DMS153 treated with DMSO at 0.1 percent for 48 hours (cell line): ENCODE measurements at regions not wholly inside any gene's neighbourhood (a gene's known extent, or its start where the extent isn't known, plus 50 kb on each side); places are given as distances from the start of the nearest gene placed in this dataset.

Source experiments
- DNase-seq: peaks from one replicate; lab custom pipeline; 2025; ENCODE audit not compliant: unreplicated experiment; lab: John Stamatoyannopoulos, UW

GRCh38 chr1:239268941-239269340 lies 117.4 kb upstream of the CHRM3 start:
- no peak for DNase-seq

GRCh38 chr1:239268007-239268406 lies 118.4 kb upstream of the CHRM3 start:
- no peak for DNase-seq

DNA sequence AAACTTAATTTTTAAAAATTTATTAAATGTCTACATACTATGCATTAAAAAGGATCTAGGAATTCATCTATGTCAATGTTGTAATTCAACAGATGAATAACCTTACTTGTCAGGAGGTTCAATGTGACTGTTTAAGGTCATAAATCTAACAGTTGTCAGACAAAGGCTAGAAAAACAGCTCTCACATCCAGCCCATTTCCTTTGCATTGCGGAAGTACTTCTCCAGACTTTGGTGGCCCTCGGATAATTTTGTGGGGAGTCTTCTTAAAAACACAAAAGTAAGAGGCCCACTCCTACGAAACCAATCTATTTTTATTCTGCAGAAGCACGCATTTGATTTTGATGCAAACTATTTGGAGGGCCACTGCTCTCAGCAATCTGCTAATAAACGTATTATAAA lies 122.6 kb upstream of the CHRM3 start:
- DNase-seq = no peak

DNA sequence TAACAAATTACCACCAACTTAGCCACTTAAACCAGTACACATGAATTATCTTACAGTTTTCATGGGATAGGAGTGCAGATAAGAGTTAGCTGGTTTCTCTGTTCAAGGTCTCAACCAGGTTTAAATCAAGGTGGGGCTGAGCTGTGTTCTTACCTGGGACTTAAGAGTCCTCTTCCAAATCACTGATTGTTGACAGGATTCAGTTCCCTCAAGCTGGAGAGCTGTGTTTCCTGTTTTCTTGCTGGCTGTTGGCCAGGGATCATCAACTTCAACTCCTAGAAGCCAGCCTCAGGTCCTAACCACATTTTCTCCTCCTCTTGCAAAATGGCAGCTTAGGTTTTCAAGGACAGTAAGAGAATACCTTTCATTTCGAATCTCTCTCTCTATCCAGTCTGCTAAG lies 123.8 kb upstream of the CHRM3 start:
- no peak for DNase-seq

DNA sequence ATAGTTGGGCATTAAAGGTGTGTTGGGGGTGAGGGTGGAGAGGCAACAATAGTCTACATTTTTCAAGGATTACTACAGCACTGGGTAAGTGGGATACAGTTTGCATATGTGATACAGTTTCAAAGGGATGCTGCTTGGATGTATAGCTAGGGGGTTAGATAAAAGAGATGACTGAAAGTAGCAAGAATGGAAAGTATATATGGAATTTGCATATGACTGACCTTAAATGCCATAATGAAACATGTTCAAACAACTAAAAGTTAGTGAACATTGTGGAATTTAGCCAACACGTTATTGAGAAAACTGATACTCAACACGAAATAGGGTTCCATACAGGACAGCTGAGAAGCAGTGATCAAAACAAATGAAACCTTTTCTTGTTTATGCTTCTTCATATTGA lies 124.8 kb upstream of the CHRM3 start:
- DNase-seq = no peak

DNA sequence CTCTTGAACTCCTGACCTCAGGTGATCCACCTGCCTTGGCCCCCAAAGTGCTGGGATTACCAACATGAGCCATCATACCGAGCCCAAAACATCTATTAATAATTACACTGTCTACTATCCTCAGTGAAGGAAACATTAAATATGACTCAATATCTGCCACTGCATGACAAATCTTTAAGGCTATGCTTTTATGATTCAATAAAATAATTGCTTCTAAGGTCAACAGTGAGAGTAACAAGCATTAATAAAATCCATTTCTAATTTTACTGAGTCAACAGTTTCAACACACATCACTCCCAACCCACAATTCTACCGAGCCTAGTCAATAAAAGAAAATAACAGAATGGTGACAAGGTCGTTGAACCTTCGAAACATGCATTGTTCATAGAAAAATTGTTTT lies 125.5 kb upstream of the CHRM3 start:
- no peak for DNase-seq

DNA sequence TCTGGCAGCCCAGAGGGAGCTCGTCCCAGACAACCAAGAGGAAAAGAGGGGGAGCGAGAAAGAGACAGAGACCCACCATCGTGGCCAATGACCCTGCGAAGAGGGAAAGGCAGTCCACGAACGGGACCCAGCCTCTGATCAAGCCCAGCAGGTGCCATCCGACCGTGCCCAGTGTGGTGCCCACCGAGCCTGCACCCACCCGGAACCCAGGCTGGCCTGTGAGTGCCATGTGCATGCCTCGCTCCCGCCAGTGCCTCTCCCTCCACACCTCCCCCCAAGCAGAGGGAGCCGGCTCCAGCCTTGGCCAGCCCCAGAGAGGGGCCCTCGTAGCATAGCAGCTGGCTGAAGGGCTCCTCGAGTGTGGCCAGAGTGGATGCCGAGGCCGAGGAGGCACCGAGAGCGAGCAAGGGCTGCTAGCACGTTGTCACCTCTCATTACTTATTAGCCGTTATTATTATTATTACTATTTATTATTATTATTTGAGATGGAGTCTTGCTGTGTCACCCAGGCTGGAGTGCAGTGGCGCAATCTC lies 130.7 kb upstream of the CHRM3 start:
- no peak for DNase-seq

- no peak for DNase-seq
Observed at GRCh38 chr1:239254999-239255398, 131.4 kb upstream of the CHRM3 start.

DNA sequence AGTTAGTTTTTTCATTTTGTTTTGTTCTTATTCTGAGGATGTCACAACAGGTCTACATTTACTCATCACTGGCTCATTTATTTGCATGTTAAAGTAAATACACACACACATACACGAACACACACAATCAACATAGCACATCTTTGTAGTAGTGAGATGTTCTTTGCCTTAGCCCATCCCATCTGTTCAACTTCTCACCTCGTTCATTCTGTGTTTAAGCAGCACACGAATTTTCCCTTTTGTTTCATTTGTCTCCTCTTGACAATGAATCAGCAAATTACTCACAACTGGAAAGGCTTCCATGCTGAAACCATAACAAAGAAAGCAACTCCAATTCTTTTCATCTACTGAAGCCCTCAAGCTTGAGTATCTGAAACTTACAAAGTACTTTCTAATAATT lies 133.3 kb upstream of the CHRM3 start:
- DNase-seq = no peak

DNA sequence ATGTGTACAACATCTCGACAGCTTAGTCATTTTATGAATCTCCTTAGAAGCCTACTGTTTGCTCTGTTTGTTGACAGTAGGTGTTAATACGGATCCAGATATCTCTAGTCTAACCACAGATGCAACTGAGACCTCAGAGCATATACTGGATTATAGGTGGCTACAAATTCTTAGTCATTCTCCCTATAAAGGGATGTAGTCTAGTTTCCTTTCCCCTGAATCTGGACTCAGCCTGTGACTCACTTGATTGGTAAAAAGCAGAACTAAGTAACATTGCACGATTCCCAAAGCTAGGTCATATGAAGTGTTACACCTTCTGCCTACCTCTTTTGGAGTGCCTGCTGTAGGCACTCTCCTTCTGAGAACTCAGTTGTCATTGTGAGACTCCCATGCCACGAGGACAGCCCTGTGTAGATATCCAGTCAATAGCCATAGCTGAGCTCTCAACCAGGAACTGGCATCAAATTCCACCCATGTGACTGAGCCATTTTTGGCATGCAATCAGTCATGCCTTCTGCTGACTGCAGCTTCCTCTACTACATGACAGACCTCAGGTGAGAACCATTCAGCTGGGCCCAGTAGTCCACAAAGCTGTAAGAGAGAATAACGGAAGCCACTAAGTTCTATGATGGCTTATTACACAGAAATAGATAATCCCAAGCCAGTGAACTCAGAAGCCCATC lies 135.9 kb upstream of the CHRM3 start:
- DNase-seq = no peak

DNA sequence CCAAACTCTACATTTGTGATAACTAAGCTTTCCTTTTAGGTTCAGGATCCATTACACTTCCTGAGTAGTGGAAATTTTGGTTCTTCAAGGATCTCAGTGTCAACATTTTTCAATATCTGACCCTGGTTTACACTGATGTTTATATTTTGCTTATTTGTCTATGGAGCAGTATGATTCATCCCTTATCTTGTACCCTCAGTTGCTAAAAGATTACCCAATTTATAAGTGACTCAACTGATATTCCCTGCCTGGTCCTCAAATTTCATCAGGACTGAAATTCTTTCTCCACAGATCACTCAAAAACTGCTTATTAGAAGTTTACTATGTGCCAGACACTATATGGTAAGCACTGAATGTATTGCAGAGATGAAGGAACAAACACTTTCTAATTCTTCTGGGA lies 139.1 kb upstream of the CHRM3 start:
- DNase-seq = no peak

GRCh38 chr1:239244084-239244483 lies 142.3 kb upstream of the CHRM3 start:
- DNase-seq = no peak

DNA sequence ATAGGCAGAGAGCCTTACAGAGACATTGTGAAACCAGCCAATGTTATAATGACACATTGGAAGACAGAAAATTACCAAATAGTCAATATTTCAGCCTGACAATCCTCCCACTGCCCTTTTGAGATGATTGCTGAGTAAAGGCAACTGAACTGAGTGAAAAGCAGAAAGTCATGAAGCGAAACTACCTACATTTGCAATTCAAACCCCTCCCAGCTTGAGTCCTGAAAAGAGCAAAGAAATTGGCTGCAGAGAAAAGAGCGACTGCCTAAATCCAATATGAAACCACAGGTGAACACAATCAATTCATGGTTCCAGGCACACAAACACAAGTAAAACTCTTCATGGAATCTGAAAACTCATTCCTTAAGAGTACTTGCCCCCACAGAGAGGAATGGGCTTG lies 143.4 kb upstream of the CHRM3 start:
- no peak for DNase-seq

- DNase-seq = no peak
Observed at GRCh38 chr1:239242404-239242803, 144.0 kb upstream of the CHRM3 start.

GRCh38 chr1:239240736-239241135 lies 145.6 kb upstream of the CHRM3 start:
- DNase-seq = no peak

DNA sequence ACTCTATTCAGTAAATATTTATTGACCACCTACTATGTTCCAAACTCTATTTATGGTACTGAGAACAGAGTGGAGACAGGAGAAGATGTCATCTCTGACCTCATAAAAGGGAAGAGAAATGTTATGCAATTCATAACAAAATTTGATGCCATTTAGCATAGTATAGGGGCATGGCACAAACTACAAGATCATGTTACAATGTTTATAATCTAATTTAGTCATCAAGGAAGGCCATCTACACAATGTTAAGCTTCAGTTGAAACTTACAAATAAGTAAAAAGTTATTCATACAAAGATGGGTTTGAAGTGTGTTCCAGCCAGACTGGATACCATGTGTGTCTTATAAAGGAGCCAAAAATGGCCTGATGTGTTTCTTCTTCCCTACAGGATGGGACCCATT lies 146.8 kb upstream of the CHRM3 start:
- no peak for DNase-seq

DNA sequence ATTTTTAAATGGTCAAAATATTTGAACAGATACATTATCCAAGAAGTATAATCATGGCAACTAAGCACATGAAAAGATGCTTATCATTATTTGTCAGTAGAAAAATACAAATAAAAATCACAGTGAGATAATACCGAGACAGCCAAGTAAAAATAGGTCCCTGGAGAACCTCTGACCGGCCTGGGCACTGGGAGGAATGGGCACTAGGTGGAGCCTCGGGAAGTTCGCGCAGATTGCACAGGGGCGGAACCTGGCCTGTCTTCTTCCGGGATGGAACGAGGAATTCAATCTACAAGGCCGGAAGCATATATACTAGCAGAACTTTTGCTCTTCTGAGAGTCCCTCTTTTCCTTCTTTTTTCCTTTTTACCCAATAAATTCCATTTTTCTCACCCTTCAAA lies 148.5 kb upstream of the CHRM3 start:
- DNase-seq = no peak

DNA sequence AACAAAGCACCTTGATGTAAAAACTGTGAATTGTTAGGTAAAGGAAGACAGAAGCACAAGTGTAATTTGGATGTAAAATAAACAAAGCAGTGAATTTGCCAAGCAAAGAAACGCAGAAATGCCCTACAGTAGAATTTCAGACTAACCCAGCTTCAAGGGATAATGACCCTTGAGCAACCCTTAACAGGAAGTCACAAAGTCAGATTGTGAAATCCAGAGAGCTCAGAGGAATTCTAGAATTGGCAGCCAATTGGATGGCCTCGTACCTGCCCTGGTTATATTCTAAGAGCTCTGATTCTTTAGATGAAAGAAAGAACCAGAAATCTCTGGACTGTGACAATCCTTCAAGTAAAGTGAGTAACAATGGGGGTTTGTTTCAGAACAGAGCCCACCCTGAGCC lies 152.7 kb upstream of the CHRM3 start:
- no peak for DNase-seq

GRCh38 chr1:239232921-239233320 lies 153.4 kb upstream of the CHRM3 start:
- no peak for DNase-seq

- DNase-seq = no peak
Observed at GRCh38 chr1:239228451-239228850, 157.9 kb upstream of the CHRM3 start.

DNA sequence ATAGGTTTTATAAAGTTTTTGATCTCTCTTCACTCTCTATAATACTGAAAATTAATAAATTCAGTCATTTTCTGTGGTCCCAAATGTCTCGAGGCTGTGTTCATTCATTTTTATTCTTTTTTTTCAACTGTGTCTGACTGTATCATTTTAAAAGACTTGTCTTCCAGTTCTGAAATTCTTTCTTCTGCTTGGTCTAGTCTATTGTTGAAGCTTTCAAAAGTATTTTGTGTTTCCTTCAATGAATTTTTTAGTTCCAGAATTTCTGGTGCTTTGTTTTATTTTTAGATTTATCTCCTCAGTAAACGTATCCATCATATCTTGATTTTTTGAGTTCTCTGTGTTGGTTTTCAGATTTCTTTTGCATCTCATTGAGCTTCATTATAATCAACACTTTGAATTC lies 161.0 kb upstream of the CHRM3 start:
- no peak for DNase-seq

GRCh38 chr1:239224100-239224499 lies 162.3 kb upstream of the CHRM3 start:
- no peak for DNase-seq

- no peak for DNase-seq
Observed at GRCh38 chr1:239222999-239223398, 163.4 kb upstream of the CHRM3 start.
